ENCODE measurements at regions not wholly inside any gene's neighbourhood (a gene's known extent, or its start where the extent isn't known, plus 50 kb on each side); places are given as distances from the start of the nearest gene placed in this dataset.
"Not testable (repeated sequence)": the region's sequence is repeated elsewhere in the genome, so short reads cannot be mapped to it uniquely, and the experiment has no call there.

DNA sequence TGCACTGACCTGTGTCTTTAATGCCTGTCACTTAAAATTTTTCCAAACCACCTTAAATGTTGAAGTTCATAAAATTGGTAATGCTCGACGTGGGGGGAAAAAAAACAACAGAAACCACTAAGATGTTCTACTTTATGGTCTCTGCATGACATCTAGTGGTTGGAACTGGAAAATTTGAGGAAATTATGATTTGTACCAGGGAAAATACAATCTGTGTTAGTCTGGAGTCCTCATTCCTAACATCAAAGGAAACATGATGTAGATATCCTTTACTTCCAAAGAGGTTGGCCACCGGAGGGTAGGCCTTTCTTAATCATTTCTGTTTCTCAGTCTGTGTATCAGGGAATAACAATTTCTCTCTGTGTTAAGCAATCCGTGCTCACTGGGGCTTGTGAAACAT is 941.0 kb downstream of the LTN1 start:
- not testable (repeated sequence) for H3K27ac Mint-ChIP-seq

DNA sequence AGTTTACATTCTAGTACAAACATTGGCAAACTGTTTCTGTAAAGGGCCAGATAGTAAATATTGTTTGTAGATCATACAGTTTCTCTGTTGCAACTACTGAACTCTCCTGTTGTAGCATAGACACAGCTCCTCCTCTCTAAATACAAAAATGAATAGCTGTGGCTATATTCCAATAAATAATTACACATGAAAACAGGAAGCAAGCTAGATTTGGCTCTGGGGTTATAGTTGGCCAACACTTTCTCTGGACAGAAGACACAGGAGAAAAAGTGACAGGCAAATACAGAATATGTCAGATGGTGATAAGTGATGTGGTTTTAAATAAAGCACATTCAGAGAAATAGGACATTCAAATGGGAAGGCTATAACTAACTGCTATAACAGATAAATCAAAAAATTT is 957.0 kb downstream of the LTN1 start:
- H3K36me3 ChIP-seq (ENCODE audit: insufficient read depth); H3K9me2 ChIP-seq (ENCODE audit: insufficient read depth); H2AFZ ChIP-seq; H3K79me2 ChIP-seq (replicated peaks; ENCODE audit: insufficient read depth); H3K4me3 ChIP-seq; H3K27ac ChIP-seq (ENCODE audit: low read depth); H3F3A ChIP-seq (replicated peaks; ENCODE audit: low read depth); H3K4me2 ChIP-seq; H3K27me3 ChIP-seq (ENCODE audit: insufficient read depth); H4K20me1 ChIP-seq (replicated peaks; ENCODE audit: insufficient read depth); DNase-seq (ENCODE audit: low spot score); H3K27ac Mint-ChIP-seq; H3K4me1 Mint-ChIP-seq; H3K4me3 Mint-ChIP-seq; H3K27me3 Mint-ChIP-seq (ENCODE audit: insufficient read depth, low read depth, poor library complexity); H3K4me1 ChIP-seq (ENCODE audit: insufficient read depth); ATAC-seq: not testable (repeated sequence)
- peaks cover 38% of the 10 kb centered on the region for H3K9me3 Mint-ChIP-seq
- peaks cover 26% of the 10 kb centered on the region for H3K36me3 Mint-ChIP-seq (ENCODE audit: low read depth)

More for the DNA sequence above, 941.0 kb downstream of the LTN1 start:
- not testable (repeated sequence) for H3K36me3 ChIP-seq (ENCODE audit: insufficient read depth); H3K27ac ChIP-seq (ENCODE audit: low read depth); H3K4me1 ChIP-seq (ENCODE audit: insufficient read depth); H3K27me3 ChIP-seq (ENCODE audit: insufficient read depth); H2AFZ ChIP-seq; H3K4me3 Mint-ChIP-seq; H3F3A ChIP-seq (replicated peaks; ENCODE audit: low read depth); H4K20me1 ChIP-seq (replicated peaks; ENCODE audit: insufficient read depth); H3K9me3 Mint-ChIP-seq; H3K4me2 ChIP-seq; H3K9me2 ChIP-seq (ENCODE audit: insufficient read depth); ATAC-seq; H3K27me3 Mint-ChIP-seq (ENCODE audit: insufficient read depth, low read depth, poor library complexity); H3K79me2 ChIP-seq (replicated peaks; ENCODE audit: insufficient read depth); H3K36me3 Mint-ChIP-seq (ENCODE audit: low read depth); H3K4me1 Mint-ChIP-seq; H3K4me3 ChIP-seq
- TF ChIP-seq, protein P1, sequence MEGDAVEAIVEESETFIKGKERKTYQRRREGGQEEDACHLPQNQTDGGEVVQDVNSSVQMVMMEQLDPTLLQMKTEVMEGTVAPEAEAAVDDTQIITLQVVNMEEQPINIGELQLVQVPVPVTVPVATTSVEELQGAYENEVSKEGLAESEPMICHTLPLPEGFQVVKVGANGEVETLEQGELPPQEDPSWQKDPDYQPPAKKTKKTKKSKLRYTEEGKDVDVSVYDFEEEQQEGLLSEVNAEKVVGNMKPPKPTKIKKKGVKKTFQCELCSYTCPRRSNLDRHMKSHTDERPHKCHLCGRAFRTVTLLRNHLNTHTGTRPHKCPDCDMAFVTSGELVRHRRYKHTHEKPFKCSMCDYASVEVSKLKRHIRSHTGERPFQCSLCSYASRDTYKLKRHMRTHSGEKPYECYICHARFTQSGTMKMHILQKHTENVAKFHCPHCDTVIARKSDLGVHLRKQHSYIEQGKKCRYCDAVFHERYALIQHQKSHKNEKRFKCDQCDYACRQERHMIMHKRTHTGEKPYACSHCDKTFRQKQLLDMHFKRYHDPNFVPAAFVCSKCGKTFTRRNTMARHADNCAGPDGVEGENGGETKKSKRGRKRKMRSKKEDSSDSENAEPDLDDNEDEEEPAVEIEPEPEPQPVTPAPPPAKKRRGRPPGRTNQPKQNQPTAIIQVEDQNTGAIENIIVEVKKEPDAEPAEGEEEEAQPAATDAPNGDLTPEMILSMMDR (conservative IDR thresholded peaks at IDR 0.05; ENCODE audit: low read depth in 2 of 2): peak; percentile 45 to 57
- DNase-seq (ENCODE audit: low spot score): peak; percentile 24

DNA sequence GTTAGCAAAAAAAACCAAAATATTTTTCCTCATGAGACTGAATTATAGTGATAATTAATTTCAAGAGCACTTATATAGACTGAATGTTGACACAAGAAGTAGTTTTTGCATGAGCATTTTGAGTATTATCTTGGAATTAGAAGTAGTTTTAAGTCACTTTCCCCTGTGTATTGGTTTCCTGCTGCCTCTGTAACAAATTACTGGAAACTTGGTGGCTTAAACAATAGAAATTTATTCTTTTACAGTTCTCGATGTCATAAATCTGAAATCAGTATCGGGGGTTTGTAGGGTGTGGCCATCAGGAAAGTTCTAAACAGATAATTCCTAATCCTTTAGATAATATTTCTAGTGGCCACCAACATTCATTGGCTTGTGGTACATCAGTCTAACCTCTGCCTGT is 957.8 kb downstream of the LTN1 start:
- H3K4me3 ChIP-seq; H4K20me1 ChIP-seq (replicated peaks; ENCODE audit: insufficient read depth); H3K36me3 ChIP-seq (ENCODE audit: insufficient read depth); H3K4me2 ChIP-seq; H3K4me1 ChIP-seq (ENCODE audit: insufficient read depth); H3K27ac Mint-ChIP-seq; H3F3A ChIP-seq (replicated peaks; ENCODE audit: low read depth); H3K79me2 ChIP-seq (replicated peaks; ENCODE audit: insufficient read depth); H2AFZ ChIP-seq; H3K27me3 Mint-ChIP-seq (ENCODE audit: insufficient read depth, low read depth, poor library complexity); H3K9me2 ChIP-seq (ENCODE audit: insufficient read depth); H3K27ac ChIP-seq (ENCODE audit: low read depth); ATAC-seq; H3K4me1 Mint-ChIP-seq; DNase-seq (ENCODE audit: low spot score); H3K27me3 ChIP-seq (ENCODE audit: insufficient read depth); H3K4me3 Mint-ChIP-seq: not testable (repeated sequence)
- peaks cover 29% of the 10 kb centered on the region for H3K36me3 Mint-ChIP-seq (ENCODE audit: low read depth)
- H3K9me3 Mint-ChIP-seq: peaks cover 46% of the 10 kb centered on the region

DNA sequence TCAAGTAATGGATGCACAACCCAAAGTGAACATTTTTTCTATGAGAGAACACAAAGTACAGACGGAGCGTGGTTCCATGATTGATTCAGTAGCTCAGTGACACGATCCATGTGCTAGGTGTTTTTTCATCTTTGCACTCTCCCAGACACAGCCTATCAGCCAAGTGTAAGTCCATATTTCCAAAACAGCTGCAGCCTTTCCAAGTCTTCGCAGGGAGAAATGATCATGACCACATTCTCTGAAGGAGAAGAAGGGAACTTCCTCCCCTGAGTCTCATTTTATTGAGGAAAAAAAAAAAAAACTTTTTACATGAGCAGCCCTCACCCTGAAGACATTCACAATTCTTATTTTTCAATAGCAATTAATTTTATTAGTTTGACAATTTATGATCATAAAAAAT is 958.3 kb downstream of the LTN1 start:
- not testable (repeated sequence) for H3F3A ChIP-seq (replicated peaks; ENCODE audit: low read depth); H3K27me3 Mint-ChIP-seq (ENCODE audit: insufficient read depth, low read depth, poor library complexity); H3K4me3 ChIP-seq; H3K4me1 Mint-ChIP-seq; H3K4me1 ChIP-seq (ENCODE audit: insufficient read depth); H3K27ac ChIP-seq (ENCODE audit: low read depth); DNase-seq (ENCODE audit: low spot score); H3K9me2 ChIP-seq (ENCODE audit: insufficient read depth); H3K27me3 ChIP-seq (ENCODE audit: insufficient read depth); H4K20me1 ChIP-seq (replicated peaks; ENCODE audit: insufficient read depth); H3K27ac Mint-ChIP-seq; H3K4me2 ChIP-seq; H3K36me3 ChIP-seq (ENCODE audit: insufficient read depth); H2AFZ ChIP-seq; ATAC-seq; H3K4me3 Mint-ChIP-seq; H3K79me2 ChIP-seq (replicated peaks; ENCODE audit: insufficient read depth)
- Mint-ChIP-seq H3K9me3 (peaks cover 47% of the 10 kb centered on the region), H3K36me3 (ENCODE audit: low read depth) (peaks cover 30% of the 10 kb centered on the region)

DNA sequence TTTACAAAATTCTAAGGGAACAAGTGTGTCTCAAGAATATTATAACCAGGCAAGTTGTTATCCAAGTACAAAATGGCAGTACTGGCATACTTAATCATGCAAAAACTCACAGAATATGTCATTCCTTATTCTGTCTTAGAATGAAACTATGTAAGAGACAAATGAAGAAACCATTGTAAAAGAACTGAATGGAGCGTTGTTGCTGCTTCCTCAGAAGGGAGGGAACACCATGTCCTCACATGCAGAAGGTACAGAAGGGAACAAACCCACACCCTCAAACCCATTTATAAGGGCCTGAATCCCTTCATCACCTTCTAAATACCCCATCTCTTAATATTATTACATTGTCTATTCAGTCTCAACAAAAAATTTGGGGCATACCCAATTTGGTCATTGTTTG is 960.0 kb downstream of the LTN1 start:
- not testable (repeated sequence) for ATAC-seq; DNase-seq (ENCODE audit: low spot score)

DNA sequence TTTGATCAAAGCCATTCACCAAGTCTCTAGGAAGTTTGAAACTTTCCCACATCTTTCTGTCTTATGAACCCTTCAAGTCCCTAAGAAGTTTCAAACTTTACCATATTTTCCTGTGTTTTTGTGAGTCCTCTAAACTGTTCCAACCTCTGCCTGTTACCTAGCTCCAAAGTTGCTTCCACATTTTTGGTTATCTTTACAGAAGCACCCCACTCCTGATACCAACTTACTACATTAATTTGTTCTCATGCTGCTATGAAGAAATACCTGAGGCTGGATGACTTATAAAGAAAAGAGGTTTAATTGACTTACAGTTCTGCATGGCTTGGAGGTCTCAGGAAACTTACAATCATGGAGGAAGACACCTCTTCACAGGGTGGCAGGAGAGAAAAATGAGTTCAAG is 961.6 kb downstream of the LTN1 start:
- not testable (repeated sequence) for H4K20me1 ChIP-seq (replicated peaks; ENCODE audit: insufficient read depth); H3K36me3 ChIP-seq (ENCODE audit: insufficient read depth); DNase-seq (ENCODE audit: low spot score); H3K27ac ChIP-seq (ENCODE audit: low read depth); H3K4me2 ChIP-seq; H3K27me3 ChIP-seq (ENCODE audit: insufficient read depth); H3K9me2 ChIP-seq (ENCODE audit: insufficient read depth); ATAC-seq; H3K4me1 Mint-ChIP-seq; H3F3A ChIP-seq (replicated peaks; ENCODE audit: low read depth); H3K4me3 ChIP-seq; H3K79me2 ChIP-seq (replicated peaks; ENCODE audit: insufficient read depth); H3K4me3 Mint-ChIP-seq; H2AFZ ChIP-seq; H3K4me1 ChIP-seq (ENCODE audit: insufficient read depth); H3K27ac Mint-ChIP-seq; H3K27me3 Mint-ChIP-seq (ENCODE audit: insufficient read depth, low read depth, poor library complexity)
- Mint-ChIP-seq H3K36me3 (ENCODE audit: low read depth) (peaks cover 25% of the 10 kb centered on the region), H3K9me3 (peaks cover 38% of the 10 kb centered on the region)

More for the DNA sequence above, 960.0 kb downstream of the LTN1 start:
- not testable (repeated sequence) for H3K27ac ChIP-seq (ENCODE audit: low read depth); H3K27me3 ChIP-seq (ENCODE audit: insufficient read depth); H3K27me3 Mint-ChIP-seq (ENCODE audit: insufficient read depth, low read depth, poor library complexity); H3K4me3 ChIP-seq; H4K20me1 ChIP-seq (replicated peaks; ENCODE audit: insufficient read depth); H3K36me3 ChIP-seq (ENCODE audit: insufficient read depth); H3K4me2 ChIP-seq; H3K9me2 ChIP-seq (ENCODE audit: insufficient read depth); H2AFZ ChIP-seq; H3K4me1 ChIP-seq (ENCODE audit: insufficient read depth); H3K79me2 ChIP-seq (replicated peaks; ENCODE audit: insufficient read depth); H3K27ac Mint-ChIP-seq; H3K4me3 Mint-ChIP-seq; H3K4me1 Mint-ChIP-seq; H3F3A ChIP-seq (replicated peaks; ENCODE audit: low read depth)
- Mint-ChIP-seq H3K36me3 (ENCODE audit: low read depth) (peaks cover 25% of the 10 kb centered on the region), H3K9me3 (peaks cover 41% of the 10 kb centered on the region)

All from GM23338 (cell line).